ENCODE measurements at regions not wholly inside any gene's neighbourhood (a gene's known extent, or its start where the extent isn't known, plus 50 kb on each side); places are given as distances from the start of the nearest gene placed in this dataset.

GRCh38 chr18:9008200-9008708, 94.2 kb upstream of the NDUFV2 start:
- Mint-ChIP-seq H3K4me1 (ENCODE audit: low read depth) (no peaks in the 10 kb centered on the region), H3K27me3 (peaks cover 16% of the 10 kb centered on the region), H3K27ac (no peak overlapping the region), H3K36me3 (ENCODE audit: low read depth) (no peaks in the 10 kb centered on the region), H3K9me3 (peaks cover 4% of the 10 kb centered on the region), H3K4me3 (no peak overlapping the region)
- no peak for TF ChIP-seq CTCF (IDR thresholded peaks at IDR 0.05)
- ATAC-seq = no peak
- DNase-seq = peak; percentile 31
- ChIA-PET POLR2A (no interaction called here), CTCF (no interaction called here)
- intact Hi-C loops (cut with micrococcal nuclease) = no loop called here

- no peak overlapping the region for H3K27ac Mint-ChIP-seq
- no peak overlapping the region for H3K4me3 Mint-ChIP-seq
- POLR2A ChIA-PET = no interaction called here
- TF ChIP-seq CTCF (IDR thresholded peaks at IDR 0.05) = no peak
- ATAC-seq = no peak
- peaks cover 14% of the 10 kb centered on the region for H3K27me3 Mint-ChIP-seq
- H3K36me3 Mint-ChIP-seq (ENCODE audit: low read depth) = no peaks in the 10 kb centered on the region
- no peaks in the 10 kb centered on the region for H3K4me1 Mint-ChIP-seq (ENCODE audit: low read depth)
- CTCF ChIA-PET = no interaction called here
- no peak for DNase-seq
- intact Hi-C loops (cut with micrococcal nuclease) = no loop called here
- H3K9me3 Mint-ChIP-seq = no peaks in the 10 kb centered on the region
These were observed 93.5 kb upstream of the NDUFV2 start for GRCh38 chr18:9008709-9009635.

GRCh38 chr18:9009703-9010488, 92.6 kb upstream of the NDUFV2 start:
- H3K36me3 Mint-ChIP-seq (ENCODE audit: low read depth) = no peaks in the 10 kb centered on the region
- H3K27ac Mint-ChIP-seq = no peak overlapping the region
- DNase-seq (no peak), ATAC-seq (no peak)
- no peaks in the 10 kb centered on the region for H3K9me3 Mint-ChIP-seq
- H3K27me3 Mint-ChIP-seq = peaks cover 14% of the 10 kb centered on the region
- H3K4me1 Mint-ChIP-seq (ENCODE audit: low read depth) = no peaks in the 10 kb centered on the region
- H3K4me3 Mint-ChIP-seq = no peak overlapping the region
- intact Hi-C loops (cut with micrococcal nuclease) = no loop called here
- no peak for TF ChIP-seq CTCF (IDR thresholded peaks at IDR 0.05)
- POLR2A ChIA-PET = no interaction called here
- CTCF ChIA-PET = no interaction called here

GRCh38 chr18:9011431-9011830, 91.1 kb upstream of the NDUFV2 start:
- Mint-ChIP-seq H3K27me3 (peaks cover 9% of the 10 kb centered on the region), H3K4me3 (no peak overlapping the region), H3K27ac (no peak overlapping the region), H3K36me3 (ENCODE audit: low read depth) (no peaks in the 10 kb centered on the region), H3K4me1 (ENCODE audit: low read depth) (no peaks in the 10 kb centered on the region), H3K9me3 (no peaks in the 10 kb centered on the region)
- ChIA-PET POLR2A (no interaction called here), CTCF (no interaction called here)
- TF ChIP-seq CTCF (IDR thresholded peaks at IDR 0.05) = no peak
- intact Hi-C loops (cut with micrococcal nuclease) = no loop called here
- ATAC-seq (no peak), DNase-seq (no peak)
